ENCODE measurements at regions not wholly inside any gene's neighbourhood (a gene's known extent, or its start where the extent isn't known, plus 50 kb on each side); places are given as distances from the start of the nearest gene placed in this dataset.
"Not testable (repeated sequence)": the region's sequence is repeated elsewhere in the genome, so short reads cannot be mapped to it uniquely, and the experiment has no call there.

GRCh38 chr1:194013561-194013960 is 827.1 kb upstream of the B3GALT2 start:
- Histone ChIP-seq H3K4me2 (ENCODE audit: low read length) (no peak overlapping the region), H3K4me3 (ENCODE audit: low read length) (no peak overlapping the region), H3K27ac (ENCODE audit: low read depth, low read length) (no peak overlapping the region), H3K4me1 (ENCODE audit: control insufficient read depth, low read length) (no peaks in the 10 kb centered on the region), H3K79me2 (ENCODE audit: control insufficient read depth, low read length) (no peaks in the 10 kb centered on the region), H3K9me2 (replicated peaks; ENCODE audit: control insufficient read depth, low read length) (no peaks in the 10 kb centered on the region), H3K9me3 (ENCODE audit: control insufficient read depth, insufficient read depth, low read length) (no peaks in the 10 kb centered on the region; the same call in 1 of the 2 replicates), H3K27me3 (ENCODE audit: control insufficient read depth, low read length) (no peaks in the 10 kb centered on the region), H4K20me1 (ENCODE audit: control insufficient read depth, insufficient read depth, low read depth, low read length) (no peaks in the 10 kb centered on the region), H3F3A (ENCODE audit: control insufficient read depth, insufficient read depth) (no peaks in the 10 kb centered on the region), H3K36me3 (ENCODE audit: control insufficient read depth, low read length) (no peaks in the 10 kb centered on the region)
- TF ChIP-seq EZH2phosphoT487 (IDR thresholded peaks at IDR 0.05; ENCODE audit: borderline replicate concordance, low read length) = no peak
- no peak for TF ChIP-seq CTCF (IDR thresholded peaks at IDR 0.05; ENCODE audit: low read depth, low read length, poor library complexity, severe bottlenecking)

- no peaks in the 10 kb centered on the region for H3K79me2 ChIP-seq (ENCODE audit: control insufficient read depth, low read length)
- no peak overlapping the region for H3K4me3 ChIP-seq (ENCODE audit: low read length)
- no peaks in the 10 kb centered on the region for H3F3A ChIP-seq (ENCODE audit: control insufficient read depth, insufficient read depth)
- no peaks in the 10 kb centered on the region for H3K4me1 ChIP-seq (ENCODE audit: control insufficient read depth, low read length)
- H3K4me2 ChIP-seq (ENCODE audit: low read length) = no peak overlapping the region
- H3K9me2 ChIP-seq (replicated peaks; ENCODE audit: control insufficient read depth, low read length) = no peaks in the 10 kb centered on the region
- no peaks in the 10 kb centered on the region for H4K20me1 ChIP-seq (ENCODE audit: control insufficient read depth, insufficient read depth, low read depth, low read length)
- TF ChIP-seq CTCF (IDR thresholded peaks at IDR 0.05; ENCODE audit: low read depth, low read length, poor library complexity, severe bottlenecking) (no peak), EZH2phosphoT487 (IDR thresholded peaks at IDR 0.05; ENCODE audit: borderline replicate concordance, low read length) (no peak)
- no peak overlapping the region for H3K27ac ChIP-seq (ENCODE audit: low read depth, low read length)
- no peaks in the 10 kb centered on the region for H3K36me3 ChIP-seq (ENCODE audit: control insufficient read depth, low read length)
- H3K9me3 ChIP-seq (ENCODE audit: control insufficient read depth, insufficient read depth, low read length) = peaks cover 4% of the 10 kb centered on the region; the same call in 1 of the 2 replicates
- H3K27me3 ChIP-seq (ENCODE audit: control insufficient read depth, low read length) = no peaks in the 10 kb centered on the region
Measured at GRCh38 chr1:194004146-194004545, 817.7 kb upstream of the B3GALT2 start.

- not testable (repeated sequence) for H3K36me3 ChIP-seq (ENCODE audit: control insufficient read depth, low read length); H3F3A ChIP-seq (ENCODE audit: control insufficient read depth, insufficient read depth); H3K4me2 ChIP-seq (ENCODE audit: low read length); H3K9me2 ChIP-seq (replicated peaks; ENCODE audit: control insufficient read depth, low read length); H3K79me2 ChIP-seq (ENCODE audit: control insufficient read depth, low read length); H3K27ac ChIP-seq (ENCODE audit: low read depth, low read length); H3K4me3 ChIP-seq (ENCODE audit: low read length); H4K20me1 ChIP-seq (ENCODE audit: control insufficient read depth, insufficient read depth, low read depth, low read length); H3K4me1 ChIP-seq (ENCODE audit: control insufficient read depth, low read length); H3K27me3 ChIP-seq (ENCODE audit: control insufficient read depth, low read length); H3K9me3 ChIP-seq (ENCODE audit: control insufficient read depth, insufficient read depth, low read length)
Measured at GRCh38 chr1:194001726-194002350, 815.4 kb upstream of the B3GALT2 start.

- no peak overlapping the region for H3K27ac ChIP-seq (ENCODE audit: low read depth, low read length)
- H3K4me2 ChIP-seq (ENCODE audit: low read length) = no peak overlapping the region
- no peaks in the 10 kb centered on the region for H3K4me1 ChIP-seq (ENCODE audit: control insufficient read depth, low read length)
- H3K4me3 ChIP-seq (ENCODE audit: low read length) = no peak overlapping the region
- no peaks in the 10 kb centered on the region for H3K79me2 ChIP-seq (ENCODE audit: control insufficient read depth, low read length)
- no peaks in the 10 kb centered on the region for H4K20me1 ChIP-seq (ENCODE audit: control insufficient read depth, insufficient read depth, low read depth, low read length)
- H3F3A ChIP-seq (ENCODE audit: control insufficient read depth, insufficient read depth) = no peaks in the 10 kb centered on the region
- TF ChIP-seq EZH2phosphoT487 (IDR thresholded peaks at IDR 0.05; ENCODE audit: borderline replicate concordance, low read length) = no peak
- TF ChIP-seq CTCF (IDR thresholded peaks at IDR 0.05; ENCODE audit: low read depth, low read length, poor library complexity, severe bottlenecking) = no peak
- H3K36me3 ChIP-seq (ENCODE audit: control insufficient read depth, low read length) = no peaks in the 10 kb centered on the region; the same call in 1 of the 2 replicates
- no peaks in the 10 kb centered on the region for H3K9me2 ChIP-seq (replicated peaks; ENCODE audit: control insufficient read depth, low read length)
- H3K27me3 ChIP-seq (ENCODE audit: control insufficient read depth, low read length) = no peaks in the 10 kb centered on the region
- H3K9me3 ChIP-seq (ENCODE audit: control insufficient read depth, insufficient read depth, low read length) = peaks cover 27% of the 10 kb centered on the region
Measured at GRCh38 chr1:193988885-193989284, 802.5 kb upstream of the B3GALT2 start.
